Lower leg skin (tissue), 4 donors: ENCODE measurements at regions not wholly inside any gene's neighbourhood (a gene's known extent, or its start where the extent isn't known, plus 50 kb on each side); places are given as distances from the start of the nearest gene placed in this dataset.
"Not testable (repeated sequence)": the region's sequence is repeated elsewhere in the genome, so short reads cannot be mapped to it uniquely, and the experiment has no call there.

Experiments
- DNase-seq, 2 donors: peaks; one replicate each; pipeline ENCODE4 v3.0.0-alpha.2; 2019; ENCODE audit warnings: low spot score in 2 of 2
- H3K4me3 ChIP-seq: fragments of 200-600 bp; sonication (generic); 2 replicates; pipeline ENCODE4 v1.5.1; 2017; ENCODE audit warnings: mild to moderate bottlenecking, low read depth; ENCODE audit not compliant: poor library complexity, severe bottlenecking
- POLR2A ChIP-seq, 2 donors: fragments of 450-650 bp; IDR thresholded peaks; one replicate each; pipeline ENCODE4 v1.6.1; 2016 to 2017; ENCODE audit warnings: antibody characterized with exemption in 2 of 2, mild to moderate bottlenecking in 1 of 2, moderate library complexity in 1 of 2
- WGBS, 2 donors: methylation state at CpG; one replicate each; pipeline ENCODE4 v1.1.5; 2018; 5-methylcytosine and 5-hydroxymethylcytosine counted together
- intact Hi-C: fragments of 100-400 bp; cut with DNase I; formaldehyde crosslinking; loops from one replicate; pipeline ENCODE4 v1.15.0; 2023; ENCODE audit warnings: low total_unique reads
- TF ChIP-seq, protein P1 (sequence below), 3 donors: fragments of 450-650 bp; IDR thresholded peaks; one replicate each; pipeline ENCODE4 v1.5.1; 2016; ENCODE audit warnings: antibody characterized with exemption in 3 of 3, mild to moderate bottlenecking in 3 of 3, moderate library complexity in 2 of 3

DNA sequence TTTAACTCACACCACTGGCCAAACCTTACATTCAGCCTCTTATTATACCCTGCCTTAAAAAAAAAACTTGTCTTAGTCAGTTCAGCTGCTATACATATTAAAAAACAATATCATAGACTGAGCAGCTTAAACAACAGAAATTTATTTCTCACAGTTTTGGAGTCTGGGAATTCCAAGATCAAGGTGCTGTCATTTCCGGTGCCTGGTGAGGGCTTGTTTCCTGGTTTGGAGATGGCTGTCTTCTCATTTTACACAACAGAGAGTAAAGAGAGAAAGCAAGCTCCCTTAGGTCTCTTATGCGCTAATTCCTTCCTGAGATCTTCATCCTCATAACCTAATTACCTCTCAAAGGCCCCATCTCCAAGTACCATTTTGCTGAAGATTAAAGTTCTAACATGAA is 769.2 kb downstream of the DIAPH3 start:
- DNase-seq: no peak
- no peak overlapping the region for H3K4me3 ChIP-seq
- WGBS, 2 donors: 88 to 89% methylated on average over 2 of the region's 2 CpGs
- TF ChIP-seq, protein P1, sequence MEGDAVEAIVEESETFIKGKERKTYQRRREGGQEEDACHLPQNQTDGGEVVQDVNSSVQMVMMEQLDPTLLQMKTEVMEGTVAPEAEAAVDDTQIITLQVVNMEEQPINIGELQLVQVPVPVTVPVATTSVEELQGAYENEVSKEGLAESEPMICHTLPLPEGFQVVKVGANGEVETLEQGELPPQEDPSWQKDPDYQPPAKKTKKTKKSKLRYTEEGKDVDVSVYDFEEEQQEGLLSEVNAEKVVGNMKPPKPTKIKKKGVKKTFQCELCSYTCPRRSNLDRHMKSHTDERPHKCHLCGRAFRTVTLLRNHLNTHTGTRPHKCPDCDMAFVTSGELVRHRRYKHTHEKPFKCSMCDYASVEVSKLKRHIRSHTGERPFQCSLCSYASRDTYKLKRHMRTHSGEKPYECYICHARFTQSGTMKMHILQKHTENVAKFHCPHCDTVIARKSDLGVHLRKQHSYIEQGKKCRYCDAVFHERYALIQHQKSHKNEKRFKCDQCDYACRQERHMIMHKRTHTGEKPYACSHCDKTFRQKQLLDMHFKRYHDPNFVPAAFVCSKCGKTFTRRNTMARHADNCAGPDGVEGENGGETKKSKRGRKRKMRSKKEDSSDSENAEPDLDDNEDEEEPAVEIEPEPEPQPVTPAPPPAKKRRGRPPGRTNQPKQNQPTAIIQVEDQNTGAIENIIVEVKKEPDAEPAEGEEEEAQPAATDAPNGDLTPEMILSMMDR (IDR thresholded peaks at IDR 0.05): no peak
- TF ChIP-seq POLR2A (IDR thresholded peaks at IDR 0.05): no peak
- intact Hi-C loops: no loop called here

- 30 to 36% methylated on average over 3 of the region's 3 CpGs for WGBS, 2 donors
- intact Hi-C loops: no loop called here
Observed at GRCh38 chr13:59398127-59398526, 765.6 kb downstream of the DIAPH3 start.

DNA sequence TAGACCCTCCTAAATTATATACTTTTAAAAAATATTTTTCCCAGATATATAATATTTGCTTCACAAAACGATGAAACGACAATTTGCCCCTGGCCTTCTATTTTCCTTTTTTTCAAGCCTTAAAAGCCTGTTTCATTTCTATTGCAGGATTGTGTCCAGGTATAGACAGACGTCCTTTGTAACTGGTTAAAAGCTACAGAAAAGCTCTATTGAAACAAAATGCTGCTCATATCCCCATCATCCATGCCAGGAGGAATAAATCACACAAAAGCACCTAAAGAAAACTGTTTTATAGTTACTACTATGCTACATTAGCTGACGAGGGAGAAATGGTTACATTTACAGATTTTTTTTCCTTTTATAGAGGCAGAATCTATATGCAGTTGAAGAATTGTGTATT is 765.1 kb downstream of the DIAPH3 start:
- intact Hi-C loops: no loop called here
- WGBS, 2 donors: 69 to 74% methylated on average over 4 of the region's 4 CpGs

More at GRCh38 chr13:59398127-59398526, 765.6 kb downstream of the DIAPH3 start:
- TF ChIP-seq, protein P1 (IDR thresholded peaks at IDR 0.05): no peak
- TF ChIP-seq POLR2A (IDR thresholded peaks at IDR 0.05): no peak
- no peak for DNase-seq
- H3K4me3 ChIP-seq: no peak overlapping the region

GRCh38 chr13:59399513-59399912 is 764.2 kb downstream of the DIAPH3 start:
- intact Hi-C loops: no loop called here
- TF ChIP-seq, protein P1 (IDR thresholded peaks at IDR 0.05): no peak
- H3K4me3 ChIP-seq: no peak overlapping the region
- no peak for DNase-seq

More for the DNA sequence above, 765.1 kb downstream of the DIAPH3 start:
- no peak for DNase-seq
- H3K4me3 ChIP-seq: no peak overlapping the region
- TF ChIP-seq POLR2A (IDR thresholded peaks at IDR 0.05): no peak
- TF ChIP-seq, protein P1 (IDR thresholded peaks at IDR 0.05): no peak

- TF ChIP-seq, protein P1 (IDR thresholded peaks at IDR 0.05): no peak
- no peak for TF ChIP-seq POLR2A (IDR thresholded peaks at IDR 0.05)
- no peak for DNase-seq
- no peak overlapping the region for H3K4me3 ChIP-seq
- intact Hi-C loops: no loop called here
Observed at GRCh38 chr13:59404331-59404730, 759.4 kb downstream of the DIAPH3 start.

- DNase-seq, H3K4me3 ChIP-seq, intact Hi-C loops: not testable (repeated sequence)
- 89 to 95% methylated on average over 2 of the region's 2 CpGs for WGBS, 2 donors
Observed at GRCh38 chr13:59407251-59407650, 756.5 kb downstream of the DIAPH3 start.
